Gastroesophageal sphincter (tissue), 2 donors: ENCODE measurements at regions not wholly inside any gene's neighbourhood (a gene's known extent, or its start where the extent isn't known, plus 50 kb on each side); places are given as distances from the start of the nearest gene placed in this dataset.

Experiments
- POLR2A ChIP-seq, 2 donors: fragments of 450-650 bp; IDR thresholded peaks; one replicate each; pipeline ENCODE4 v1.6.1; 2017; ENCODE audit warnings: antibody characterized with exemption in 2 of 2, mild to moderate bottlenecking in 2 of 2, moderate library complexity in 1 of 2
- POLR2AphosphoS5 ChIP-seq: sonication (generic); formaldehyde crosslinking; IDR thresholded peaks from one replicate; pipeline ENCODE4 v1.6.1; 2017; ENCODE audit warnings: antibody characterized with exemption

- TF ChIP-seq POLR2AphosphoS5 (no peak), POLR2A (IDR thresholded peaks at IDR 0.05) (no peak)
These were observed 609.2 kb downstream of the CSNK1G3 start for GRCh38 chr5:124121198-124121597.
